H9 (cell line): ENCODE measurements at regions not wholly inside any gene's neighbourhood (a gene's known extent, or its start where the extent isn't known, plus 50 kb on each side); places are given as distances from the start of the nearest gene placed in this dataset.

ENCODE experiments used
- DNase-seq: peaks from one replicate; pipeline ENCODE4 v3.0.0-alpha.2; 2017
- H2AFZ ChIP-seq: one replicate; pipeline ENCODE4 v1.6.1; 2013; ENCODE audit warnings: mild to moderate bottlenecking, low read length, control low read depth, moderate library complexity
- H2AK5ac ChIP-seq: 2 replicates; pipeline ENCODE4 v1.6.1; 2013; ENCODE audit warnings: low read length, control low read depth, mixed read lengths; ENCODE audit not compliant: insufficient read length
- H2BK120ac ChIP-seq: one replicate; pipeline ENCODE4 v1.6.1; 2013; ENCODE audit warnings: low read depth, mild to moderate bottlenecking, low read length, control low read depth, inconsistent platforms; ENCODE audit not compliant: poor library complexity, severe bottlenecking
- H2BK12ac ChIP-seq: 2 replicates; pipeline ENCODE4 v1.6.1; 2013; ENCODE audit warnings: low read length, control low read depth, mixed read lengths, low read depth; ENCODE audit not compliant: insufficient read length
- H2BK15ac ChIP-seq: 2 replicates; pipeline ENCODE4 v1.6.1; 2013; ENCODE audit warnings: low read depth, low read length, control low read depth
- H2BK20ac ChIP-seq: one replicate; pipeline ENCODE4 v1.6.1; 2013; ENCODE audit warnings: low read depth, mild to moderate bottlenecking, low read length, control low read depth, inconsistent platforms; ENCODE audit not compliant: poor library complexity, severe bottlenecking
- H2BK5ac ChIP-seq: 2 replicates; pipeline ENCODE4 v1.6.1; 2013; ENCODE audit warnings: low read length, control low read depth, mixed read lengths; ENCODE audit not compliant: insufficient read length
- H3K14ac ChIP-seq: 2 replicates; pipeline ENCODE4 v1.6.1; 2013; ENCODE audit warnings: low read length, control low read depth; ENCODE audit not compliant: insufficient read depth
- H3K18ac ChIP-seq: 2 replicates; pipeline ENCODE4 v1.6.1; 2013; ENCODE audit warnings: low read depth, mild to moderate bottlenecking, mixed read lengths, low read length, control low read depth; ENCODE audit not compliant: insufficient read length
- H3K23ac ChIP-seq: 2 replicates; pipeline ENCODE4 v1.6.1; 2013; ENCODE audit warnings: low read length, control low read depth, mixed read lengths, low read depth; ENCODE audit not compliant: insufficient read length
- H3K23me2 ChIP-seq: 2 replicates; pipeline ENCODE4 v1.6.1; 2013; ENCODE audit warnings: low read depth, mild to moderate bottlenecking, mixed read lengths, low read length, control low read depth; ENCODE audit not compliant: insufficient read length, poor library complexity, severe bottlenecking
- H3K27ac ChIP-seq: 2 replicates; pipeline ENCODE4 v1.5.1; 2013; ENCODE audit warnings: low read length, control low read depth, mixed read lengths, low read depth; ENCODE audit not compliant: insufficient read length
- H3K27me3 ChIP-seq: 2 replicates; pipeline ENCODE4 v1.6.1; 2013; ENCODE audit warnings: low read length, control low read depth, inconsistent platforms; ENCODE audit not compliant: insufficient read depth
- H3K4ac ChIP-seq: 2 replicates; pipeline ENCODE4 v1.6.1; 2013; ENCODE audit warnings: low read depth, mild to moderate bottlenecking, control low read depth, inconsistent platforms, low read length, moderate library complexity
- H3K4me1 ChIP-seq: 2 replicates; pipeline ENCODE4 v1.6.1; 2013; ENCODE audit warnings: low read length, control low read depth, inconsistent platforms; ENCODE audit not compliant: insufficient read depth
- H3K4me2 ChIP-seq: 2 replicates; pipeline ENCODE4 v1.6.1; 2013; ENCODE audit warnings: low read length, control low read depth, mixed read lengths; ENCODE audit not compliant: insufficient read length, insufficient read depth
- H3K56ac ChIP-seq: 2 replicates; pipeline ENCODE4 v1.6.1; 2013; ENCODE audit warnings: low read depth, mild to moderate bottlenecking, mixed read lengths, low read length, control low read depth; ENCODE audit not compliant: insufficient read length
- H3K79me1 ChIP-seq: 2 replicates; pipeline ENCODE4 v1.6.1; 2013; ENCODE audit warnings: low read depth, mild to moderate bottlenecking, moderate library complexity, low read length, control low read depth, inconsistent platforms; ENCODE audit not compliant: insufficient read depth, poor library complexity, severe bottlenecking
- H3K79me2 ChIP-seq: 2 replicates; pipeline ENCODE4 v1.6.1; 2013; ENCODE audit warnings: low read length, control low read depth, inconsistent platforms; ENCODE audit not compliant: insufficient read depth
- H3K9ac ChIP-seq: 2 replicates; pipeline ENCODE4 v1.6.1; 2013; ENCODE audit warnings: low read length, control low read depth, mixed read lengths; ENCODE audit not compliant: insufficient read length; ENCODE audit errors: extremely low read depth
- H3K9me3 ChIP-seq: one replicate; pipeline ENCODE4 v1.6.1; 2013; ENCODE audit warnings: low read depth, low read length, inconsistent platforms; ENCODE audit not compliant: control insufficient read depth
- H3T11ph ChIP-seq: one replicate; pipeline ENCODE4 v1.6.1; 2013; ENCODE audit warnings: mild to moderate bottlenecking, low read length, control low read depth, inconsistent platforms
- H4K20me1 ChIP-seq: one replicate; pipeline ENCODE4 v1.6.1; 2013; ENCODE audit not compliant: control insufficient read depth, insufficient read length, insufficient read depth
- H4K5ac ChIP-seq: 2 replicates; pipeline ENCODE4 v1.6.1; 2013; ENCODE audit warnings: low read depth, mild to moderate bottlenecking, mixed read lengths, low read length, control low read depth; ENCODE audit not compliant: insufficient read length
- H4K8ac ChIP-seq: replicated peaks from 2 replicates; pipeline ENCODE4 v1.6.1; 2013; ENCODE audit warnings: low read length, control low read depth, mixed read lengths, low read depth; ENCODE audit not compliant: insufficient read length
- H4K91ac ChIP-seq: 2 replicates; pipeline ENCODE4 v1.6.1; 2013; ENCODE audit warnings: low read depth, mild to moderate bottlenecking, moderate library complexity, mixed read lengths, low read length, control low read depth; ENCODE audit not compliant: insufficient read length
- H3K27ac Mint-ChIP-seq, 3 experiments: 2 replicates in 2 of 3; 3 replicates in 1 of 3; pipeline ENCODE4 v1.8.0; 2020 to 2021; ENCODE audit warnings: mixed read lengths in 3 of 3, mild to moderate bottlenecking in 1 of 3, moderate library complexity in 1 of 3
- H3K27me3 Mint-ChIP-seq: 2 replicates; pipeline ENCODE4 v1.8.0; 2021; ENCODE audit warnings: low read depth, mild to moderate bottlenecking, moderate library complexity, mixed read lengths
- H3K36me3 Mint-ChIP-seq, 3 experiments: 2 replicates in 2 of 3; 3 replicates in 1 of 3; pipeline ENCODE4 v1.8.0; 2020 to 2021; ENCODE audit warnings: low read depth in 3 of 3, mixed read lengths in 3 of 3; ENCODE audit not compliant: insufficient read depth in 1 of 3
- H3K4me1 Mint-ChIP-seq, 2 experiments: 2 replicates each; pipeline ENCODE4 v1.8.0; 2020; ENCODE audit warnings: mixed read lengths in 2 of 2
- H3K4me3 Mint-ChIP-seq, 2 experiments: 2 replicates in 1 of 2; 3 replicates in 1 of 2; pipeline ENCODE4 v1.8.0; 2020 to 2021; ENCODE audit warnings: mild to moderate bottlenecking in 2 of 2, mixed read lengths in 2 of 2, moderate library complexity in 1 of 2
- H3K9me3 Mint-ChIP-seq, 2 experiments: 2 replicates in 1 of 2; 3 replicates in 1 of 2; pipeline ENCODE4 v1.8.0; 2020; ENCODE audit warnings: mild to moderate bottlenecking in 2 of 2, mixed read lengths in 2 of 2, moderate library complexity in 1 of 2
- CTCF ChIP-seq: fragments of 200-600 bp; sonication (generic); conservative IDR thresholded peaks from 3 replicates; pipeline ENCODE4 v1.8.0; 2021; ENCODE audit warnings: antibody characterized with exemption, mild to moderate bottlenecking
- WGBS: extraction: QIAGEN DNeasy Blood & Tissue Kit; methylation state at CpG from one replicate; pipeline ENCODE4 v1.1.7; 2013; ENCODE audit warnings: missing lambda C conversion rate, low lambda C conversion rate, mixed read lengths; ENCODE audit not compliant: insufficient read length; ENCODE audit errors: extremely low coverage; 5-methylcytosine and 5-hydroxymethylcytosine counted together

- WGBS, result no CpG with 5 or more reads among the region's 1 CpG
These were observed 274.0 kb upstream of the FAM98A start for GRCh38 chr2:33873076-33873605.

More at GRCh38 chr2:33873076-33873605, 274.0 kb upstream of the FAM98A start:
- H2BK5ac ChIP-seq, result no peak overlapping the region
- Mint-ChIP-seq H3K9me3 (peaks cover 14 to 23% of the 10 kb centered on the region in 2 experiments), H3K27me3 (no peaks in the 10 kb centered on the region), H3K4me1 (0 out of 4 replicates have a peak, but pooled peaks cover 7 to 8% of the 10 kb centered on the region in 2 experiments), H3K36me3 (peaks cover 7 to 17% (median 8%) of the 10 kb centered on the region in 3 experiments; a peak in 6 of 7 replicates), H3K27ac (no peak overlapping the region), H3K4me3 (no peak overlapping the region)
- H2AK5ac ChIP-seq, result no peak overlapping the region
- H3K79me2 ChIP-seq, result no peaks in the 10 kb centered on the region
- no peak overlapping the region for H3K27ac ChIP-seq
- no peak overlapping the region for H2BK15ac ChIP-seq
- no peak overlapping the region for H3K4me2 ChIP-seq
- H4K5ac ChIP-seq, result no peak overlapping the region
- H3K4ac ChIP-seq, result no peak overlapping the region
- H3K9ac ChIP-seq, result no peak overlapping the region
- H4K91ac ChIP-seq, result no peak overlapping the region
- H3K79me1 ChIP-seq, result no peaks in the 10 kb centered on the region
- no peak overlapping the region for H2AFZ ChIP-seq
- no peak overlapping the region for H3K18ac ChIP-seq
- no peak overlapping the region for H2BK120ac ChIP-seq
- H3K23me2 ChIP-seq, result no peaks in the 10 kb centered on the region
- H4K8ac ChIP-seq, result no peak overlapping the region
- H3K56ac ChIP-seq, result no peak overlapping the region
- DNase-seq, result no peak
- no peak overlapping the region for H3T11ph ChIP-seq
- no peaks in the 10 kb centered on the region for H3K4me1 ChIP-seq
- no peak overlapping the region for H3K14ac ChIP-seq
- H2BK20ac ChIP-seq, result no peak overlapping the region
- peaks cover 4% of the 10 kb centered on the region for H3K9me3 ChIP-seq
- no peaks in the 10 kb centered on the region for H3K27me3 ChIP-seq
- TF ChIP-seq CTCF, result no peak
- no peak overlapping the region for H3K23ac ChIP-seq
- H4K20me1 ChIP-seq, result no peaks in the 10 kb centered on the region
- H2BK12ac ChIP-seq, result no peak overlapping the region
